DMS153 treated with DMSO at 0.1 percent for 48 hours (cell line): ENCODE measurements at regions not wholly inside any gene's neighbourhood (a gene's known extent, or its start where the extent isn't known, plus 50 kb on each side); places are given as distances from the start of the nearest gene placed in this dataset.
"Not testable (repeated sequence)": the region's sequence is repeated elsewhere in the genome, so short reads cannot be mapped to it uniquely, and the experiment has no call there.

Source experiments
- DNase-seq: peaks from one replicate; lab custom pipeline; 2025; ENCODE audit not compliant: unreplicated experiment; lab: John Stamatoyannopoulos, UW

DNA sequence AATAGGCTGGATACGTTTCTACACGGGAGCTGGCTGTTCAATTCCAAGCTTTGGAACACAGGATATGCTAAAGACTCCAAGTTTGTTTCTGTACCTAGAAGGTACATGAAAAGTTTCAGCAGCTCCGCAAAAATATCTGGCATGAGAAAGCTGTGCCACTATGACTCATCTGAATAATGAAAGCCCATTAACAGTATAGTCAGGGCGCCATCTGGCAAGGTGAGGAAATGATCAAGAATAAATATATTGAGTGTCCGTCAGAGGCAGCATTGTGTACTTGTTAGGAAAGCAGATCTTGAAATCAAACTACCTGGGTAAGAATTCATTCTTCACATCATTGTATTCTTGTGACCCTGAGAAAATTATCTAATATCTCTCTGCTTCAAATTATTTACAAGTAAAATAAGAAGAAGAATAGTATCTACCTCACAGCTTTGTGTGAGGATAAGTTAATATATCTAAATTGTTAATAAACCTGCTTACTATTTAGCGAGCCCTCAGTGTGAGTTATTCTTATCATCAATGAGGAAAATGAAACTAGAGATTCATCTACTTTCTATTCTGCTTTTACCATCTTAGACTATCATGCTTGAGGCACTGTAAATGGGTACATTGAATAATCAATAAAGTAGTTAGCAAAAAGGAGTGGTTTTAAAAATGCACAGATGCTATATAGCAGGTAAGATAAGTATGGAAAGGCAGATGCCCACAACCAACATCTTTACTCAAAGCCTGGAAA, 53.5 kb downstream of the FSCB start:
- DNase-seq = no peak

DNA sequence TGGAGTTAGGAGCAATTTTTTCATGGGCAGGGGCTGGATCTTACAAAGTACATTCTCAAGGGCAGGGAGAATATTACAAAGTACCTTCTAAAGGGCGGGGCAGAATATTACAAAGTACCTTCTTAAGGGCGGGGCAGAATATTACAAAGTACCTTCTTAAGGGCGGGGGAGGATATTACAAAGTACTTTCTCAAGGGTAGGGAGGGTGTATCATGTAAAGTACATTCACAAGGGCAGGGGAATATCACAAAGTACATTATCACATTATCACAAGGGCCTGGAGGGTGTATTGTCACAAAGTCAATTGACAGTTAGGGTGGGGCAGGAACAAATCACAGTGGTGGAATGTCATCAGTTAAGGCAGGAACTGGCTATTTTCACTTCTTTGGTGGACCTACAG, 56.9 kb downstream of the FSCB start:
- not testable (repeated sequence) for DNase-seq

DNA sequence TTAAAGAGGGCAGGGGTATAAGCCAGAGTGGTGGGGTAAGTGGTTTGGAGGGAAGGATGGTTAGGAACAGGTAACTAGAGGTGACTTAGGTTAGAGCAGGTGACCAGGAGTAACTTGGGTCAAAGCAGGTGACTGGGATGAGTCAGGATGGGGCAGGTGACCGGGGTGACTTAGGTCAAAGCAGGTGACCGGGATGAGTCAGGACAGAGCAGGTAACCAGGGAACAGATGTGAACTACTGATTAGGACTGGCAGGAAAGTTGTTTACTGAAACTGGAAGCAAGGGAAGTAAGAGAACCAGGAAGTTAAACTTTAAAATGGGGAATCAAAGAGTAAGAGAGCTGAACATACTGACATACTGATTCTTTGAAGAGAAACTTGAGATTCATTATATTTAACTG, 57.4 kb downstream of the FSCB start:
- no peak for DNase-seq

DNA sequence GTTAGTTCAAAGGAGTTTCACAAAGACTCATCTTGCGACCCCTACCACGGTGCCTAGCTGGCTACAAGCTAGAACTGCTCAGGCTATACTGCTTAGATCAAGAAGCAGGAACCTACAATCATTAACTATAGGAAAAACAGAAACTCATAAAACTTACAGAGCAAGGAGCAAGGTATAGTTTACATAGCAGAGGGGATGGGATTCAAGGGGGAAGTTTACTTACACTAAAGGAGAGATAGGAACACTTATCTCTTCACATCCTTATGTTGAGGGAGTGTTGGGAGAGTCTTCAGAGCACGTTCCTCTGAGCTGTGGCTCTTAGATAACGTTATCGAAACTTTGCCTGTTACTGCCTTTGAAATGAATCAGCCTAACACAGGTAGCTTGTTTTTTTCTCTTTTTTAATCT, 58.1 kb downstream of the FSCB start:
- DNase-seq = no peak

DNA sequence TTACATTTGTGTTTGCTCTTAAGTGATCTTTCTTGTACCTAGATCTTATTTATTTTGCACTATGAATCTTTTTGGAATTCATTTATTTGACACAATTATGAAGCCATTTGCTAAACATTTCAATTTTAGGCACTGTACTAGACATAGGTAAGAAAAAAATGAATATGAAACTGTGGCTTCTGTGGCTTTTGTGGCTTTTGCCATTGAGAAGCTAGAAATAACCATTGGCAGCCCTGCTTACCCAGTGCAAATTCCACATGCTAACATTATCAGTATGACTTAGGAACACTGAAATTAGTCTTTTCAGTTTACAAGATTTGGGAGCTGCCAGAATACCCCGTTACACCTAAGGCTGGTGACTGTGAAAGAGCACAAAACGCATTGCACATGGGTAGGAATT, 60.1 kb downstream of the FSCB start:
- DNase-seq = no peak

DNA sequence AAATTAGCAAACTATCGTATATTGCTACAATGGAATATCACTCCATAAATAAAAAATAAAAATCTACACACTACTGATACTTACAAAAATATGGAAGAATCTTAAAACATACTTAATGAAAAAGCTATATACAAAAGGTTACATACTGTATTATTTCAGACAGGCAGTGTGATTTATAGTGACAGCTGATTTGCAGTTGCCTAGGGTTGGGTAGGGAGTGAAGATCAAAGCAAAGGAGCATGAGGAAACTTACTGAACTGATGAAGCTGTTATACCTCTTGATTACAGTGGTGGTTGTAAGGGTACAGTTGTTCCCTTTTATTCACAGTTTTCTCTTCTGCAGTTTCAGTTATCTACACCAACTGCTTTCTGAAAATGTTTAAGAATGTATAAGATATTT, 62.6 kb downstream of the FSCB start:
- DNase-seq = no peak

DNA sequence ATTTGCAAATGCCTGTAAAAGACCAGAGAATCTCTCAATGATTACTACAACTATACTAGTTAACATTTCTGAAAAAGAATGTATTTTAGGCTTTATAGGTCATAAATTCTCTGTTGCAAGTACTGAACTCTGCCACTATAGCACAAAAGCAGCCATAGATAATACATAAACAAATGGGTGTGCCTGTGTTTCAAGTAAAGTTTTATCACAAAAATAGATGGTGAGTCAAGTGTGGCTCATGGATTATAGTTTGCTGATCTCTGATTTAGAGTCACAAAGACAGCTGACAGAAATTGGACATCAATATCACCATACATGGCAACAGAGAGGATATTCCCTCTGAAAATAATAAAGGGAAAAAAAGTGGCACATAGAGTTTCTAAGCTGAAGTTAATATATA, 68.1 kb downstream of the FSCB start:
- no peak for DNase-seq

DNA sequence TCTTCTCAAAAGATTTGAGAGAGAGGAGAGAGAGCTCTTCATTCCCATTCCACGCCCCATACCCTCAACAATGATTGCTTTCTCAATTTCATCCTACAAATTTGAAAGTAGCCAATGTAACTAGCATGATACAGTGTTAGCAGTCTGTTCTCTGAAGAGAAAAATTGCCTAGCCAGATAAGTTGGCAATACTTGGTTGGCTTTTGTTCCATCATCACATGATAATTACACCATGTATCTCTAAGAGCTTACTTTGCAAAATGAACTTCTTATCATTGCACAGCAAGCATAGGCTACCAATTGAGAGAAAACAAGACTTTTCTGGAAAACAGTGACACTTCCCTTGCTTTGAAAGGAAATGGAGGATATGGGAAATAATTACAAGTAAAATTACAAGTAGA, 68.9 kb downstream of the FSCB start:
- no peak for DNase-seq

DNA sequence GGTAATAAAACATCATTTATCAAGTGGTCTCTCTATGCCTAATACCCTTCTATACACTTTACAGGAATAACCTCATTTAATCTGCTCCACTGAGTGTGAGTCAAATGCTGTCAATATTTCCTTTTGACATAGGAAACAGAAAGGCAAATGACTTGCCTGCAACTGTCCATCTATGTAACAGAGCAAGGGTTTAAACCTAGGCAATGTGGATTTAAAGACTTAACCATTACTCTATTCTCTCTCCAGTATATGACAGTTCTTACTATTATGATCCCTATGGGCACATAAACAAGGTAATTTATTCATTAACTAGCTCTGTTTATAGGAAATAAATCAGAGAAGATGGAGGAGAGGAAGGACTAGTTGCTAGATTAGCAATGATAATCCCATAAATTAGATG, 70.6 kb downstream of the FSCB start:
- no peak for DNase-seq

DNA sequence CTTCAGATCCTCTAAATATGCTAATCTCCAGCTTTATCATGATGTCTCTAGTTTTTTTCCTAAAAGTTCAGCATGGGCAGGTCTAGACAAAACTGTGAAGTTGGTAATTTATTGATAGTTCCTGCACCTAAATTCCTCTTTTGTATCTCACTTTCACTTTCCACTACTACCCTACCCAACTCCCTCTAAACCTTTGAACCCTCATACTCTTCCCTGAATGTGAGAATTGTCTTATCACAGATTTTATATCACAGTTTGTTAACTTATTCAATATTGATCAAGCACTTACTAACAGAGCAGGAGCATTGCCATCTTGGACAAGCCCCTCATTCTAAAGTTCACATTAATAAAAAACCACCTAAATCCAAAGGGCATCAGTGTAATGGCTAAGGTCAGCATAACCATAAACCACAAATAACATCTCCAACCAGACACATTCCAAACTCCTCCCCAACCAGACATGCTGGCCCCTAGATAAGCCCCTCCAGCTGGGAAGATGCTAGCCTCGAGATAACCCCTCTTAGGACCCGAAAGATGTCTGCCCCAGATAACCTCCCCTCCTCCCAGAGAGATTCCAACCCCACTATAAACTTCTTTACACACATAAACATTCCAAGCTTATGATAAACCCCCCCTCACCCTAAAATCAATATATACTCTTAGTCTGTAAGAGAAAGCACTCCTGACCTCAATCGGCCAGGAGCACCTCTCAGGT, 78.7 kb downstream of the FSCB start:
- DNase-seq = no peak

DNA sequence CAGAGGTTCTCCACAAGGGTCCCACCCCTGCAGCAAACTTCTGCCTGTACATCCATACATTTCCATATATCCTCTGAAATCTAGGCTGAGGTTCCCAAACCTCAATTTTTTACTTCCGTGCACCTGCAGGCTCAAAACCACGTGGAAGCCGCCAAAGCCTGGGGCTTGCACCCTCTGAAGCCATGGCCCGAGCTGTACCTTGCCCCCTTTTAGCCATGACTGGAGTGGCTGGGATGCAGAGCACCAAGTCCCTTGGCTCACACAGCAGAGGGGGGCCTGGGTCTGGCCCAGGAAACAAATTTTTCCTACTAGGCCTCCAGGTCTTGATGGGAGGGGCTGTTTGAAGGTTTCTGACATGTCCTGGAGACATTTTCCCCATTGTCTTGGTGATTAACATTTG, 84.4 kb downstream of the FSCB start:
- no peak for DNase-seq

DNA sequence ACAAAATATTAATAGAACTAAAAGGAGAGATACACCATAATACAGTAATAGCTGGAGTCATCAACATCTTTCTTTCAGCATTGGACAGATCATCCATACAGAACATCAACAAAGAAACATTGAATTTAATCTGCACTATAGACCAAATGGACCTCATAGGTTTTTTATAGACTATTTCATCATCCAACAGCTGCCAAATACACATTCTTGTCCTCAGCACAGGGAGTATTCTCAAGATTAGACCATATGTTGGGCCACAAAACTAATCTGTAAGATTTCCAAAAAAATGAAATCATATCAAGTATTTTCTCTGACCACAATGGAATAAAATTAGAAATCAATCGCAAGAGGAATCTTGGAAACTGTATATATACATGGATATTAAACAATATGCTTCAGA, 86.9 kb downstream of the FSCB start:
- no peak for DNase-seq

DNA sequence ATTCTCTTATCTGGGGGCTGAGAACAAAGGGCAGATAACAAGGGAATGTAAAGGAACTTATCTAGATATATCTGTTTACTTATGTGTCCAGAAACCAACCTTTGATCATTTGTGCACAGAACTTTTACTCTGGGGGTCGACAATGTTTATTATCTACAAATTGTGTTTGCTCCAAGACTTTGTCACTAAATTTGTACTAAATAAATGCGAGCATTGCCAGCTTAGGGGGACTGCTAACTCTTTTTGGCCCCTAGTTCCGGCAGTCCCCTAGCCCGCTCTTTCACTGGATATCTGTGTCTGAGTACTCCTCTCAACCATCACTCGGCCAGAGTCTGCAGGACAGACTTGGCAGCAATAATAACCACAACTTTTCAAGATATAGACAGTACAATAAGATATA, 88.2 kb downstream of the FSCB start:
- DNase-seq = no peak

DNA sequence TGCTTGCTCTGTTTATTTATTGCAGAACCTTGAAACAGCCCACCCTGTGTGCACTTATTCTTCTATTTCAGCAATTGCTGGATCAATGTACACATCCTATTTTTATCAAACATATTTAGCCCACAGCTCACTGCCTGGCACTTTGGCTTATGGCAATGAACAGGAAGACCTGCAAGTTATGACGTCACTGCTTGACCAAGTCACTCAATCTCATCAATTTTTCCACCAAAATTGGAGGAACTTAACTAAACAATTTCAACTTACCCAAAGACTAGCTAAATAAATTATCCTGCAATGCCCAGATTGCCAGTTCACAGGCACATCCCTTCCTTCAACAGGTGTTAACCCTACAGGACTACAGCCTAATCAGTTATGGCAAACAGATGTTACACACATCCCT, 89.3 kb downstream of the FSCB start:
- DNase-seq = no peak

DNA sequence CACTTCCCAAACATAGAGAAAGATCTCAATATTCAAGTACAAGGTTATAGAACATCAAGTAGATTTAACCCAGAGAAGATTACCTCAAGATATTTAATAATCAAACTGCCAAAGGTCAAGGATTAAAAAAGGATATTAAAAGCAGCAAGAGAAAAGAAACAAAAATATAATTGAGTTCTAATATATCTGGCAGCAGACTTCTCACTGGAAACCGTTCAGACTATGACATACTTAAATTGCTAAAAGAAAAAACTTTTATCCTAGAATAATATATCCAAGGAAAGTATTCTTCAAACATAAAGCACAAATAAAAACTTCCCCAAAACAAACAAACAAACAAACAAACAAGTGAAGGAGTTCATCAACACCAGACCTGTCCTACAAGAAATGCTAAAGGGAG, 92.4 kb downstream of the FSCB start:
- DNase-seq = no peak

DNA sequence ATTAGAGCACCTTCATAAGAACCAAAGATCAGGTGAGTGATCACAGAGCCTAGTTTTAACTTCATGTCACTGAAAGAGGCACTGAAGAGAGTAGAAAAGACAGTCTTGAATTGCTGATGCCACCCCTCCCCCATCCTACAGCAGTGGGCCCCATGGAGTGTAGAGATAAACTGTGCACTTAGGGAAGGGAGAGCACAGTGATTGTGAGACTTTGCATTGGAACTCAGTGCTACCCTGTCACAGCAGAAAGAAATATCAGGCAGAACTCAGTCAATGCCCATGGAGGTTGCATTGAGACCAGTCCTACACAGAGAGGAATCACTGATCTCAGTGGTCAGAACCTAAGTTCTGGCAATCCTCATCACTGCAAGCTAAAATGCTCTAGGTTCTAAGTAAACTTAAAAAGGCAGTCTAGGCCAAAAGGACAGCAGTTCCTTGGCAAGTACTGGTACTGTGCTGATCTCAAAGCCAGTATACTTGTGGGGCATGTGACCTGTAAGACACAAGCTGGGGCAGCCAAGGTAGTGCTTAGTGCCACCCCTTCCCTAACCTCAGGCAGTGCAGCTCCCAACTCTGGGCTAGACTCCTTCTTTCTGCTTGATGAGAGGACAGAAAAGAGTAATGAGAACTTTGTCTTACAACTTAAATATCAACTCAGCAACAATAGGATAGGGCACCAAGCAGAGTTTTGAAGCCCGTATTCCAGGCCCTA, 94.1 kb downstream of the FSCB start:
- DNase-seq = no peak

DNA sequence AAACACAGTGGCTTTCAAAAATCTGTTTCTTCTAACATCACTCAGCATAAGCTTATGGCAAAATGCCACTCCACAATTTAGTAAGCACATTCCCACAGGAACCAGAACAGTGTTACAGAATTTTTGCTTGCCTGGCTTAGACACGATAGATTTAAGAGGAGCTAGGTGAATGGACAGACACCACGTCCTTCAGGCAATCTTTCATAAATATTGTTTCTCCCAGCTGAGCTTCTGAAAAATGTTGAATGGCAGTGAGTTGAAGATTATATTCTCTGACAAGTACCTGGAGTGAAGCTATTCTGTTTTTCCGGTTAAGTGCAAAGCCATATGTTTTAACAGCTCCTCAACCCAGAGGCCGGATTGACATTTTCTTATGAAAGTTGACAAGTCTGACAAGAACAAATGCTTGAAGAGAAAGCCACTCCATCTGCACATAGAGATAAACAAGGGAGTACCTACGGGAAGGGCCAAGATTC, 102.0 kb downstream of the FSCB start:
- DNase-seq = no peak

DNA sequence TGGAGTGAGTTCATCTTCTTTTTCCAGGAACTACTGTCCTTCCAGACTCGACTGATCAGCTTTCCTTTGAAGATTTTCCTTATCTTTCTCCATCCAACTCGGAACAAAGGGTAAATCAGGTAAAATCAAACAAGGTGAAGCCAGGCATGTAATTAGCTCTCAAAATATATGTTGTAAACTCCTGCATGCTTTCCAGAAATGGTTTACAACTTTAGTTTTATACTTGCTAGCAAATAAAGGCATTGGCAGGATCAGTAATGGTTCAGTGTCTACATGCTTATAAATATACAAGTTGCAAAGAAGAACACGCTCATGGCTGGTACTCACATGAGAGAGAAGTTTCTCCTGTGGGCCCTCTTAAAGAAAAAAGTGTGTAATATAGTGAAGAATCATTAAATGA, 102.5 kb downstream of the FSCB start:
- DNase-seq = no peak

DNA sequence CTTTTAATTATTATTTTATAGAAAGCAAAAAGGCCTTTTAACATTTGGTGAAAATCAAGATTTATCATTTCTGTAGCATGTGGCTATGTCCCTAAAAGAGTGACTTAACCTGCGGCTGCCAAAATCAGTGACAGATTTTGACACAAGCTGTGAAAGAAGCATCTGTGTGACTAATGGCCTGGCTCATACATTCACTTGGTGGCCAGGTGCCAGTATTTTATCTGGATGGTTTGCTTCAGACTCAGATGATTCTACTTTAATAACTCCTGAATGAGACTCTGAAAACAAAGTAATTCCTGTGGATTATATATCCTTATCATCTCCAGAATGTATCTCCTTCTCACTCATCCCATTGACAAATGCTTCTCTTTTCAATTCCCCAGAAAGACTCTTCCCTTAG, 103.0 kb downstream of the FSCB start:
- no peak for DNase-seq

DNA sequence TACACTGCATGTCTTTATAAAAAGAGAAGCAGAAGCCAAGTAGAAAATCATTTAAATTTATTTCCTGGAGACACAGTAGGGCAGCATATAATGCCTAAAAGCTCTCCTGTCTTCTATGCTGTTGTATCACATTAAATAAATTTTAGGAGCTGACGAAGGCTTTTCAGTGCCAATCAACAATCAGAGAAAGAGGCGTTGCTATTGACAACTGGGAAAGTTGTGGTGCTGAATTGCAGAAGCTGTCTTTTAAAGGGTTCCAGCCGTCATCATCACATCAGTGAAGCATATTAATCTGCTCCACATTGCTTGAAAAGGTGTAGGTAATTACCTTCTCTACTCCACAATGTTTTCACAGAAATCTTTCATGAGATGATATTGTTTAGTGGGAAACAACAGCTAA, 103.9 kb downstream of the FSCB start:
- no peak for DNase-seq

DNA sequence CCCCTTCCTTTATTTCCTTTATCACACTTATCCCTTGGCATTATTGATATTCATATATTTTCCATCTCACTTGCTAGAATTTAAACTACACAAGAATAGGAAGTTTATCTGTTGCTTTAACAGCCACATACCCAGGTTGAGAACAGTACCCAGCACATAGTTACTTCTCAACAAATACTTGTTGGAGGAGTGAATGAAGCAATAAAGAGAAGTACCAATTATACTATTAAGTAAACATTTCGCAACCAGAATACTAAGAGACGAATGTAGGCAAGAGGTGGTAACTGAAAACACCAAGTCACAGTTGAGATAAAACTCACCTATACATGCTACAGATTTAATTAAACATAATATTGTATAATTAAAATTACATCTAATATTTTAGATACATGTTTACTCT, 110.9 kb downstream of the FSCB start:
- DNase-seq = no peak

DNA sequence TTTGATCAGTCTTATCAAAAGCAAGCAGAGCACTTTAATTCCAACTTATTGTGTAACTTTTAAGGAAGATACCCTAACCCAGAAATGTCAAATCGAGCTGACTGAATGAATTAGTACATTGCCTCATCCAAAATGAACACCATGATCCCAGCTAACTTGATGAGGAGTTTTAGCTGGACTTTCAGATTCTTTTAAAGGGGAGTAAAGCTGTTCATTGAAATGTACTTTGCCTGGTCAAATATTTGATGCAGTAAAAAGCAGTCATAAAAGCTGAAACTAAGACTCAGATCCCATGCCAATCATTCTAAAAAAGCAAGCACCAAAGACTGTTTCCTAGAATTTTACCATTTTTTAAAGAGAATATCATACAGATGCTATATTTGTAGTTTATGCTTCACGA, 114.1 kb downstream of the FSCB start:
- no peak for DNase-seq
